GM18505 (cell line): ENCODE measurements at regions not wholly inside any gene's neighbourhood (a gene's known extent, or its start where the extent isn't known, plus 50 kb on each side); places are given as distances from the start of the nearest gene placed in this dataset.
"Not testable (repeated sequence)": the region's sequence is repeated elsewhere in the genome, so short reads cannot be mapped to it uniquely, and the experiment has no call there.

Source experiments
- ATAC-seq: cut with Tn5 transposase; IDR thresholded peaks from one replicate; pipeline ENCODE4 v1.9.1; 2021; ENCODE audit not compliant: unreplicated experiment
- POLR2A ChIP-seq: IDR thresholded peaks from 4 replicates; pipeline ENCODE4 v1.6.1; 2011; ENCODE audit warnings: borderline replicate concordance; ENCODE audit not compliant: insufficient read depth, insufficient read length; ENCODE audit errors: extremely low read depth

DNA sequence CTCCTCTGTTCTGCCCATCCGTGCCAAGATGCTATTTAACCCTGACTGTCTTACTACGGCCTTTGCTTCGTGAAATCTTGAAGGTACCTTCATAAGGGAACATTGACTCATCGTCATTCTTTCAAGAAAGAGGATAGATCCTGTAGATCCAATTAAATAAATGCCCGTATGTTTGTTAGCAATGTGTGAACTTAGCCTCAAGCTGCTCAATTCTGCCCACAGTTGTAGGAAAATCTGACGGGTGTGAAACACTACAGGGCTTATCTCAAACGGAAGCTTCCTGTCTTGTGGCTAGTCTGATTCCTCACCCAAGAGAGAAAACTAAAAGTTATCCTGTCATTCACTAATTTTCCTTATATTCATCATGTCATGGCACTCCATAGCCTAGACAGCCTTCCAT is 168.0 kb upstream of the TBX3 start:
- no peak for TF ChIP-seq POLR2A
- ATAC-seq = no peak

DNA sequence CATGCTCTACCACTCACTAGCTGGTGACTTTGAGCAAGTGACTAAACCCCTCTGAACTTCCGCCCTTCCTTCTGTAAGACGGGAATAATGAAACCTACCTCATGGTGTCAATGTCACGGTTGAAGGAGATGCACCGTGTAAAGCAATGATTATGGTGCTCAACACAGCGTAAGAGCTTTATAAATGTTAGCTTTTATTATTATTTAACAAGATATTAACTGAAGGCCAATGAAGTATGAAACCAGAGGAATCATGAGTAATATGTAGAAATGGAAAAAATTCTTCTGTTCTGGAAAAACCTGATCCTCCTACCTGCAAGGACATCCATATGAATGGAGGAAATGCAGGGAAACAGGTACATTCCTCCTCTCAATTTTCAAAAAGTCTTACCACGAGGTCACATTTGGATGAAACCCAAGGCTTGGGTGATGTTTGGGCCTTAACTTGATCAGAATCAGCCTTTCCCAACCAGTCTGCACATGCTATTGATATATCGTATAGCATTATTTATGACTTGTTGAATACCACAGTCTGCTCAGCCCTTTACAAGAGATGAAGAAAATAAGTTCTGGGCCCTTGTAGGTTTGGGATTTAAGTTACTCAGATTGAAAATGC is 166.8 kb upstream of the TBX3 start:
- ATAC-seq = no peak

DNA sequence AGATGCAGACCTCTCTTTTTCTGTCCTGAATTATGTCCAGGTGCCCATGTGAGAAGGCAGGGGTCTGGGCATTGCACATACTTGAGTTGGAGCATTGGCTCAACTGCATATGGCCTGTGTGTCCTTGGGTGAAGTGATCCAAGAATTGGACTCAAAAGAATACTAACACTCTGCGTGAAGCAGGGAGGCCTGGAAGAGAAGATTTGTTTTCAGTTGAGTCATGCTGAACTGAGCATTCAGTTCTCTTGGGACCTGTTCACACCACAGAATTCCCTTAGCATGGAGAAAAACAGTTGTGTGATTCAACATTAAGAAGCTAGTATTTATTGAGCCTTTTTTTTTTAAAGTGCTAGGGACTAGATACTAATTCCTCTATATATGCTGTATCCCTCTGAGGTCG is 164.7 kb upstream of the TBX3 start:
- TF ChIP-seq POLR2A = no peak
- no peak for ATAC-seq

More for the DNA sequence above, 166.8 kb upstream of the TBX3 start:
- no peak for TF ChIP-seq POLR2A

DNA sequence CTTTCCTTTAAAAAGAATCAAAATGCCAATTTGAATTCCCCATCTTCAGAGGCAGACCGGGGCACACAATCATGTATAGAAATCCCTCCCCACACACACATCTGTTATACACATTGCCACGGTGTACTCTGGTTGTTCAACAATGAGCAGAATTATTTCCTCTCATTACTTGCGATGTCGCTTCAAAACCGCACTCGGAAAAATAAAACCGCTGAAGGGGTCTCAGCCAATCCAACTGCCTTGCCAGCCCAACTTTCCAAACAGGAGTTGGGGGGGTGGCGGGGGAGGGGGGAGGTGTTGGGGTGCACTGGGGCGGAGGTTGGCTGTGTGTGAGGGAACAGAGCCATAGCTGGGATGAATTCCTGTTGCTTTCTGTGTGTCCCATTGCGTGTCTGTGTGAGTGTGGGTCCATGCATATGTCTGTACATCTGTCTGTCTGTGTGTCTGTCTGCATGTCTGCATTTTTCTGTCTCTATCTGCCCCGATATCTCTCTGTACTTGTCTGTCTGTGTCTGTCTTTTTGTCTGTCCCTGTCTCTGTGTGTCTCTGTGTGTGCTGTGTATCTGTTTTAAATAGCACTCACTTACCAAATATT is 163.6 kb upstream of the TBX3 start:
- no peak for ATAC-seq
- no peak for TF ChIP-seq POLR2A

DNA sequence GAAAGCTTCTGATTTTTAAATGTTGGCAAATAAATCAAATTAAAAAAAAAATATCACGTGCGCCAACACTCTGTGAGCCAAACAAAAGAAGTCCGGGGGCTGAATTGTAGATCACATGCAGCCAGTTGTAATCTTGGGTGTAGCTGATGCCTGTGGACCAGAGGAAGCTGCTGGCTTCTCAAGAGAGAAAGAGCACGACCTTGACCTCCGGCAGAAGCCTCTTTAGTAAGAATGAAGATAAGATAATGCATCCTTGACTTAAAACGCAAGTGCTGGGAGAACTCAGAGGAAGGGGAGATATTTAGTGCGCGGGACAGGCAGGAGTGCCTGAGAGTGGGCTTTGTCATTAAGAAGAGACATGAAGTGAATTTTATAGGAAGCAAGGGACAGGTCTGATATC is 162.8 kb upstream of the TBX3 start:
- no peak for ATAC-seq
- no peak for TF ChIP-seq POLR2A

DNA sequence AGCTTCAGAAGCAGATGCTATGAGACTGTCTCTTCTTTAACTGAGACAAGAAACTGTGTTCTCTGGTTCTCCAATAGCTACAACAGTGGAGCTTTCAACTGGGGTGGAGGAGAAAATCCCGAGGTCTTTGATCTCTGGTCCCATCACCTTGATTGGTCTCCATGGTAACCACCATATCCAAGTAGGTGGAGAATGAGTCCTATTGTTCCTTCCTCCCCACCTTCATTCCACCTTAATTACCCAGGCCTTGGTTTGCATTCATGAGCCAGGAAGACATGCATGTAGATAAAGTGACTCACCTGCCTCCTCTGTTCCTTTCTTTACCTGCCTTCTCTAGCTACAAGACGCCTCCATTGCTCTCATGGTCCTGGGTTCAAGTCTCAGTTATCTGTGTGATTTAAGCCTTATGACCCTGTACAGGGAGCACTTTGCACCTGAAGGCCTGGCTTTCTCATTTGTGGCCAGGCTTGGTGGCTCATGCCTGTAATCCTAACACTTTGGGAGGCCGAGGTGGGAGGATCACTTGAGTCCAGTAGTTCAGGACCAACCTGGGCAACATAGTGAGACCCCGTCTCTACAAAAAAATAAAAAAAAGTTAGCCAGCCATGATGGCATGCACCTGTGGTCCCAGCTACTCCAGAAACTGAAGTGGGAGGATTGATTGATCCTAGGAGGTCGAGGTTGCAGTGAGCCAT is 157.7 kb upstream of the TBX3 start:
- no peak for ATAC-seq
- no peak for TF ChIP-seq POLR2A

DNA sequence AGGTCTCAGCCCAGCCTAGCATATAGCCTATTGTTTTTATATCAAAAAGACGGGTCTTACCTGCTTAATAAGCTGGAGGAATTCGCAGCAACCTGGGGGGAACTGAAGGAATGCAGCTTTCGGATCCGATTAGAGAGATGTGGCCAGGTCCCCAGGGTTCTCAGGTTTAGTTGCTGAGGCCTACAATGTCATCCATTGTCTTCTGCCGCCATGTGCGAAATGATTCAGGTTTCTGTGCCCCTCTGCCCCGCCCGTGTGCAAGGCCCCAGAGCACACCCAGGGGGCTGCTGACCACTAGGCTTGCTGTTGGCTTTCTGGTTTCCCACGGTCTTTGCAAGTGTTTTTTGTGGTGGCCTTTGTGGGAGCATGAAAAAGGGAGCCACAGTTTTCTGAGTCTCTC is 154.5 kb upstream of the TBX3 start:
- TF ChIP-seq POLR2A = no peak
- no peak for ATAC-seq

DNA sequence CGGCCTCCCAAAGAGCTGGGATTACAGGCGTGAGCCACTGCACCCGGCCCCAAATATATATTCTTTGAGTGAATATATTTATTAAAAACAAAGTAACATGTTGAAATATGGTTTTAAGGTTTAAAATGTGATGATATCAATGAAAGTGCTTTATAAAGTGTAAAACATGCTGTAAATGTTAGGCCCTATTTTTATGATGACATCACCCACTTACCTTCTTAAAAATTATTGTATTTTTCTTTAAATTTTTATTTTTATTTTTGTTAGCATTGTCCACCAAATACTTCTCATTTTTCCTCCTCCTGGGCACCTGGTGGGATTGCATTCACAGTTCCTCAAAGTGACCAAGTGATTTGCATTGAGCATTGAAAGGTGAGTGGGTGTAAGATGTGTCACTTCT is 152.6 kb upstream of the TBX3 start:
- no peak for TF ChIP-seq POLR2A
- no peak for ATAC-seq

DNA sequence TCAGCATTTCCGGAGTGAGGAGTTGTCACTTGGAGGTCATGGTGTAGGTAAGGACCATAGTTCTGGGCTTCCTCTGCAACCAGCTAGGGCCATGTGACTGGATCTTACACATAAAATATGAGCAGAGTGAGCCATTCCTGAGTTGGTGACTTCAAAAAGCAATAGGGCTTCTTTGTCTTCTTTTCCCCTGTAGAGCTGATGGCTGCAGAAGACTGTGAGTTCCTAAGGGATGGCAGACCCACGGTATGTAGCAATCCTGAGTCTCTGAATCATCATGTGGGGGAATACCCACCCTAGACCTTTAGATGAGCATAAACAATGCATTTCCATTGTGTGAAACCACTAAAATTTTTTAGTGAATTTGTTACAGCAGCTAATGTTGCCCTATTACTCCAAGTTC is 151.1 kb upstream of the TBX3 start:
- no peak for TF ChIP-seq POLR2A
- no peak for ATAC-seq

DNA sequence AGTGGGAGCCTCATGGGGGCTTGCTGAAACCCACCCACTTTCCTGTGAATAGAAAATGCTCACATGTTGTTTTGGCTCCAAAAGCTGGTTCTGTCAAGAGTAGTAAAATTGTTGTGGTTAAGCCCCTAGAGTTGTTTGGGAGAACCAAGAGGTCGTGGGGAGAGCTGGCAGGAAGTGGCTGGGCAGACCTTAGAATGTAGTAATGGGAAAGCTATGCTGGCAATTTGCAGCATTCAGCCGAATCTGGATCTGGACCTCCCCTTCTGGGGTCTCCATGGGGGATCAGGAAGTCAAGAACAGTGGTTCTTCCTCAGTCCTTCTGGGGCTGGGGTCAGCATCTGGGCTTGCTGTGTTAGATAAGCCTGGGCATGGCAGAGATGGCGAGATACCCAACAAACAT is 150.6 kb upstream of the TBX3 start:
- no peak for TF ChIP-seq POLR2A
- no peak for ATAC-seq

DNA sequence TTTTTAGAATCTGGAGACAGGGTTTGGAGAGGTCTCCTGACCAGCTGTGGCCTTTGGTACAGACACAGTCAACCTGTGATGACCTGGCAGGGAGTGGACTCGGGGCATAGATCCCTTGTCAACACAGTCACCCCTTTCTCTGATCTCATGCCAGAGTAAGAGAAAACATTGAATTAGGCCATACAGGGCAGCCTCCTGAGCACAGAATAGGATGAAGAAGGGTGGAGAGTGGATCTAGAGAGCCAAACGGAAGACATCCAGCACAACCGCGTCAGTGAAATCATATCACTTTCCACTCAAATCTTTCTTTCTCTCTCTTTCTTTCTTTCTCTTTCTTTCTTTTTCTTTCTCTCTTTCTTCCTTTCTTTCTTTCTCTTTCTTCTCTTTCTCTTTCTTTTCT is 145.9 kb upstream of the TBX3 start:
- ATAC-seq = no peak
- TF ChIP-seq POLR2A = no peak

DNA sequence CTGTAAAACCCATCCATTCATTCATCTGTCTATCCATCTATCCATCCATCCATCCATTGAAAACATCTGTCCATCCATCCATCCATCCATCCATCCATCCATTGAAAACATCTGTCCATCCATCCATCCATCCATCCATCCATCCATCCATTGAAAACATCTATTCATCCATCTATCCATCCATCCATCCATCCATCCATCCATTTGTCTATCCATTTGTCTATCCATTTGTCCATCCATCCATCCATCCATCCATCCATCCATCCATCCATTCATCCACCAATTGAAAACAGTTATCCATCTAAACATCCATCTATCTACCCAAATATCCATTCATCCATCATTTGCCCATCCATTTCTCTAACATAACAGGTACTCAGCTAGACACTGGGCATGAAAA is 145.3 kb upstream of the TBX3 start:
- ATAC-seq = not testable (repeated sequence)

DNA sequence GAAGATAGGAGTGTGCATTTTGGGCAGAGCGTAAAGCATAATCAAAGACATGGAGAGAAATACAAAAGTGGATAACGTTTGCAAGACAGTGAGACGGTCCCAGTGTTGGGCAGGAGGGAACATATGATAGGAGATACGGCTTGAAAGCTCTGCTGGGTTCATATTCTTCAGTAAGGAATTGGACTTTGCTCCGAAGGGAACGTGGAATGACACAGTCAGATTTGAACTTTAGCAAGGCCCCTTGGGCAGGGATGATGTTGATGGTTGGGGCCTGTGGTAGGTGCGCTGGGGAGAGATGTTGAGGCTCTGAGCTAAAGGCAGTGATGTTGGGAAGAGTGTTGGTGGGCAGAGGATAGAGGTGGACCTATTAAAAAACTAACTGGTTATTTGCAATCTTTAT is 143.5 kb upstream of the TBX3 start:
- no peak for TF ChIP-seq POLR2A
- no peak for ATAC-seq

DNA sequence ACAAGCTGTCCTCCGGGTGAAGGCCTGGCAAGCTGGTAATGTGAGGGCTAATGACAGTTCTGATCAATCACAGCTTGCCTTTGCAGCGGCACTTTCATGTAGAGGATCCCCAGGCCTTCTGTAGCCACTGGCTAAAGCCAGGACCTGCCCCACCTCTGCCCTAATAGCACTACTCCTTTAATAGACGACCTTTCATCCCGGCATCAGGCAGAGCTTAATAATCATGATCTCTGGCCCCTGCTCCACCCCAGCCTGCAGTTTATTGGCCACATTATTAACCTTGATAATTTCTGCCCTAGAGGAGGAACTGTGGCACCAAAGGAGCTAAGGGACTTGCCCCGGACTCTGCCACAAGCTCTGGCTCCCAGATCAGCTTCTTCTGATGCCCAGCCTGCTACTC is 142.3 kb upstream of the TBX3 start:
- no peak for ATAC-seq

More for the DNA sequence above, 142.3 kb upstream of the TBX3 start:
- no peak for TF ChIP-seq POLR2A
